HepG2 (cell line): ENCODE measurements at regions not wholly inside any gene's neighbourhood (a gene's known extent, or its start where the extent isn't known, plus 50 kb on each side); places are given as distances from the start of the nearest gene placed in this dataset.

Experiments used
- BRF2 ChIP-seq: sonication (generic); formaldehyde crosslinking; IDR thresholded peaks from 2 replicates; pipeline ENCODE4 v1.8.1; 2022; ENCODE audit warnings: mild to moderate bottlenecking, missing genetic modification reagents
- HOXA5 ChIP-seq: sonication (generic); formaldehyde crosslinking; IDR thresholded peaks from 2 replicates; pipeline ENCODE4 v1.4.0; 2020; ENCODE audit warnings: missing genetic modification reagents
- STAT6 ChIP-seq: sonication (generic); formaldehyde crosslinking; IDR thresholded peaks from 2 replicates; pipeline ENCODE4 v1.4.0; 2020; ENCODE audit warnings: missing genetic modification reagents, mild to moderate bottlenecking, borderline replicate concordance
- ZNF501 ChIP-seq: sonication (generic); formaldehyde crosslinking; IDR thresholded peaks from 2 replicates; pipeline ENCODE4 v1.5.1; 2020; ENCODE audit warnings: mild to moderate bottlenecking, moderate library complexity, missing genetic modification reagents
- ZNF616 ChIP-seq: sonication (generic); formaldehyde crosslinking; IDR thresholded peaks from 2 replicates; pipeline ENCODE4 v1.5.0; 2020; ENCODE audit warnings: low read depth, mild to moderate bottlenecking, missing genetic modification reagents
- TF ChIP-seq, protein P1 (sequence below): sonication (generic); formaldehyde crosslinking; IDR thresholded peaks from 2 replicates; pipeline ENCODE4 v1.5.0; 2020; ENCODE audit warnings: mild to moderate bottlenecking, missing genetic modification reagents, moderate library complexity
- TF ChIP-seq, protein P2 (sequence below): sonication (generic); formaldehyde crosslinking; IDR thresholded peaks from 2 replicates; pipeline ENCODE4 v1.4.0; 2020; ENCODE audit warnings: mild to moderate bottlenecking, missing genetic modification reagents

- TF ChIP-seq STAT6 (CRISPR knock-in tag) (no peak), ZNF616 (no peak), ZNF501 (CRISPR knock-in tag) (no peak), BRF2 (CRISPR knock-in tag) (no peak), HOXA5 (CRISPR knock-in tag) (no peak)
- TF ChIP-seq, protein P1, sequence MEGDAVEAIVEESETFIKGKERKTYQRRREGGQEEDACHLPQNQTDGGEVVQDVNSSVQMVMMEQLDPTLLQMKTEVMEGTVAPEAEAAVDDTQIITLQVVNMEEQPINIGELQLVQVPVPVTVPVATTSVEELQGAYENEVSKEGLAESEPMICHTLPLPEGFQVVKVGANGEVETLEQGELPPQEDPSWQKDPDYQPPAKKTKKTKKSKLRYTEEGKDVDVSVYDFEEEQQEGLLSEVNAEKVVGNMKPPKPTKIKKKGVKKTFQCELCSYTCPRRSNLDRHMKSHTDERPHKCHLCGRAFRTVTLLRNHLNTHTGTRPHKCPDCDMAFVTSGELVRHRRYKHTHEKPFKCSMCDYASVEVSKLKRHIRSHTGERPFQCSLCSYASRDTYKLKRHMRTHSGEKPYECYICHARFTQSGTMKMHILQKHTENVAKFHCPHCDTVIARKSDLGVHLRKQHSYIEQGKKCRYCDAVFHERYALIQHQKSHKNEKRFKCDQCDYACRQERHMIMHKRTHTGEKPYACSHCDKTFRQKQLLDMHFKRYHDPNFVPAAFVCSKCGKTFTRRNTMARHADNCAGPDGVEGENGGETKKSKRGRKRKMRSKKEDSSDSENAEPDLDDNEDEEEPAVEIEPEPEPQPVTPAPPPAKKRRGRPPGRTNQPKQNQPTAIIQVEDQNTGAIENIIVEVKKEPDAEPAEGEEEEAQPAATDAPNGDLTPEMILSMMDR (CRISPR knock-in tag): no peak
- TF ChIP-seq, protein P2, sequence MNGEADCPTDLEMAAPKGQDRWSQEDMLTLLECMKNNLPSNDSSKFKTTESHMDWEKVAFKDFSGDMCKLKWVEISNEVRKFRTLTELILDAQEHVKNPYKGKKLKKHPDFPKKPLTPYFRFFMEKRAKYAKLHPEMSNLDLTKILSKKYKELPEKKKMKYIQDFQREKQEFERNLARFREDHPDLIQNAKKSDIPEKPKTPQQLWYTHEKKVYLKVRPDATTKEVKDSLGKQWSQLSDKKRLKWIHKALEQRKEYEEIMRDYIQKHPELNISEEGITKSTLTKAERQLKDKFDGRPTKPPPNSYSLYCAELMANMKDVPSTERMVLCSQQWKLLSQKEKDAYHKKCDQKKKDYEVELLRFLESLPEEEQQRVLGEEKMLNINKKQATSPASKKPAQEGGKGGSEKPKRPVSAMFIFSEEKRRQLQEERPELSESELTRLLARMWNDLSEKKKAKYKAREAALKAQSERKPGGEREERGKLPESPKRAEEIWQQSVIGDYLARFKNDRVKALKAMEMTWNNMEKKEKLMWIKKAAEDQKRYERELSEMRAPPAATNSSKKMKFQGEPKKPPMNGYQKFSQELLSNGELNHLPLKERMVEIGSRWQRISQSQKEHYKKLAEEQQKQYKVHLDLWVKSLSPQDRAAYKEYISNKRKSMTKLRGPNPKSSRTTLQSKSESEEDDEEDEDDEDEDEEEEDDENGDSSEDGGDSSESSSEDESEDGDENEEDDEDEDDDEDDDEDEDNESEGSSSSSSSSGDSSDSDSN (CRISPR knock-in tag): no peak
- TF ChIP-seq, all 625 proteins: peak for 0
Measured at GRCh38 chr10:3273966-3274365, 101.4 kb upstream of the PITRM1 start (continued).
